ENCODE measurements at regions not wholly inside any gene's neighbourhood (a gene's known extent, or its start where the extent isn't known, plus 50 kb on each side); places are given as distances from the start of the nearest gene placed in this dataset.

DNA sequence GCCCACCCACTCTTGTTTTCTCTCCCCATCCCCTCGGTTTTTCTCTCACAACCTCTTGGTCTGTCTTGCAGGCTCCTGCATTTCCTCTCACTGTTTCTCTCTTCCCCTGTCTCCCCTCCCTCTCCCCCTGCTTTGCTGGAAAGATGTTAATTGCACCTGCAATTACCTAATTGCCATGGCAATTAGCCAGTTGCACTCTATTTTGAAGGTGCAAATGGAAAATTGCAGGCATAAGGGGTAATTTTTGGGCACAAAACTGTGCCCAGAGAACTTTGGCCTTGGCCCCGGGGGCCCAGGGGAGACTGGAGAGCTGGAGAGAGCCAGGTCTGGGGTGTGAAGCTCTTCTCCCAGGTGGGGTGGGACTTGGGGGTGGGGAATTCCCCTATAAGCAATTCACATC lies 164.5 kb upstream of the TLE3 start:
- TF ChIP-seq, protein P1, sequence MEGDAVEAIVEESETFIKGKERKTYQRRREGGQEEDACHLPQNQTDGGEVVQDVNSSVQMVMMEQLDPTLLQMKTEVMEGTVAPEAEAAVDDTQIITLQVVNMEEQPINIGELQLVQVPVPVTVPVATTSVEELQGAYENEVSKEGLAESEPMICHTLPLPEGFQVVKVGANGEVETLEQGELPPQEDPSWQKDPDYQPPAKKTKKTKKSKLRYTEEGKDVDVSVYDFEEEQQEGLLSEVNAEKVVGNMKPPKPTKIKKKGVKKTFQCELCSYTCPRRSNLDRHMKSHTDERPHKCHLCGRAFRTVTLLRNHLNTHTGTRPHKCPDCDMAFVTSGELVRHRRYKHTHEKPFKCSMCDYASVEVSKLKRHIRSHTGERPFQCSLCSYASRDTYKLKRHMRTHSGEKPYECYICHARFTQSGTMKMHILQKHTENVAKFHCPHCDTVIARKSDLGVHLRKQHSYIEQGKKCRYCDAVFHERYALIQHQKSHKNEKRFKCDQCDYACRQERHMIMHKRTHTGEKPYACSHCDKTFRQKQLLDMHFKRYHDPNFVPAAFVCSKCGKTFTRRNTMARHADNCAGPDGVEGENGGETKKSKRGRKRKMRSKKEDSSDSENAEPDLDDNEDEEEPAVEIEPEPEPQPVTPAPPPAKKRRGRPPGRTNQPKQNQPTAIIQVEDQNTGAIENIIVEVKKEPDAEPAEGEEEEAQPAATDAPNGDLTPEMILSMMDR (IDR thresholded peaks at IDR 0.05; ENCODE audit: low read depth, low read length, poor library complexity, severe bottlenecking), result no peak
- no peak for TF ChIP-seq EZH2phosphoT487 (IDR thresholded peaks at IDR 0.05; ENCODE audit: borderline replicate concordance, low read length)
